AG09309 (cell line): ENCODE measurements at regions not wholly inside any gene's neighbourhood (a gene's known extent, or its start where the extent isn't known, plus 50 kb on each side); places are given as distances from the start of the nearest gene placed in this dataset.

Experiments
- DNase-seq: peaks from one replicate; pipeline ENCODE4 v3.0.0-alpha.2; 2010; ENCODE audit warnings: low read depth
- H3K4me3 ChIP-seq: 2 replicates; pipeline ENCODE4 v1.5.1; 2011; ENCODE audit warnings: mild to moderate bottlenecking, low read depth, low read length, moderate library complexity; ENCODE audit not compliant: control insufficient read depth
- CTCF ChIP-seq: IDR thresholded peaks from 2 replicates; pipeline ENCODE4 v1.5.1; 2011; ENCODE audit warnings: mild to moderate bottlenecking, low read depth, low read length, inconsistent platforms; ENCODE audit not compliant: insufficient read depth, control insufficient read depth; ENCODE audit errors: missing control alignments

- DNase-seq = no peak
- no peak for TF ChIP-seq CTCF
- no peak overlapping the region for H3K4me3 ChIP-seq
Observed at GRCh38 chr6:85273870-85274269, 176.0 kb upstream of the NT5E start.

GRCh38 chr6:85273046-85273445, 176.8 kb upstream of the NT5E start:
- TF ChIP-seq CTCF = no peak
- no peak for DNase-seq

GRCh38 chr6:85272592-85272991, 177.3 kb upstream of the NT5E start:
- H3K4me3 ChIP-seq = no peak overlapping the region
- TF ChIP-seq CTCF = no peak
- no peak for DNase-seq

More at GRCh38 chr6:85273046-85273445, 176.8 kb upstream of the NT5E start:
- H3K4me3 ChIP-seq = no peak overlapping the region

GRCh38 chr6:85262621-85263020, 187.3 kb upstream of the NT5E start:
- no peak for TF ChIP-seq CTCF
- no peak overlapping the region for H3K4me3 ChIP-seq
- DNase-seq = no peak

- peak; percentile 52 for DNase-seq
- H3K4me3 ChIP-seq = no peak overlapping the region
- TF ChIP-seq CTCF = no peak
Observed at GRCh38 chr6:85261271-85261670, 188.6 kb upstream of the NT5E start.

GRCh38 chr6:85255661-85256060, 194.2 kb upstream of the NT5E start:
- DNase-seq = no peak
- H3K4me3 ChIP-seq = no peak overlapping the region
- TF ChIP-seq CTCF = no peak

GRCh38 chr6:85252552-85252951, 197.3 kb upstream of the NT5E start:
- DNase-seq = no peak
- H3K4me3 ChIP-seq = no peak overlapping the region
- no peak for TF ChIP-seq CTCF
